Endometrium (tissue), 2 donors: ENCODE measurements at regions not wholly inside any gene's neighbourhood (a gene's known extent, or its start where the extent isn't known, plus 50 kb on each side); places are given as distances from the start of the nearest gene placed in this dataset.
"Not testable (repeated sequence)": the region's sequence is repeated elsewhere in the genome, so short reads cannot be mapped to it uniquely, and the experiment has no call there.

Experiments used
- FAIRE-seq: peaks from 2 replicates; lab custom pipeline; 2012; peaks lifted over from hg19 to GRCh38; lab: Jason Lieb, UNC
- donor health status: control.
- donor health status: control.

DNA sequence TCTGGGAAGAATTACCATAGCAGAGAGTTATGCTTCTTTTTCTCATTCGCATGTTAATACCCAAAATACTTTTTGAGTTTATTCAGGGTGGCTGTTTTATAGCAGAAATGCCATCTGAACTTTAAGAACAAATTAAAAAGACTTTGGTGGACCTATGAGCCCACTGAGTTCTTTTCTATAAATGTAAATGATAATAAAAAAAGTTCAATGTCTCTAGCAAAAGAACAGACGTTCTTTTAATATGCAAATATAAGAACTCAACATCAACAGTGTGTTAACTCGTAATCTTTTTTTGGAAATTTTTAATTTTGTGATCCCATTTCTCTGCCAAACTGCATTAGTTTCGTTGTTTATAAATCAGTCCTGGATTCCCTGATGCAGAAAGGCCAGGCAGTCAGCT lies 1283.0 kb upstream of the NUDT12 start:
- no peak for FAIRE-seq

DNA sequence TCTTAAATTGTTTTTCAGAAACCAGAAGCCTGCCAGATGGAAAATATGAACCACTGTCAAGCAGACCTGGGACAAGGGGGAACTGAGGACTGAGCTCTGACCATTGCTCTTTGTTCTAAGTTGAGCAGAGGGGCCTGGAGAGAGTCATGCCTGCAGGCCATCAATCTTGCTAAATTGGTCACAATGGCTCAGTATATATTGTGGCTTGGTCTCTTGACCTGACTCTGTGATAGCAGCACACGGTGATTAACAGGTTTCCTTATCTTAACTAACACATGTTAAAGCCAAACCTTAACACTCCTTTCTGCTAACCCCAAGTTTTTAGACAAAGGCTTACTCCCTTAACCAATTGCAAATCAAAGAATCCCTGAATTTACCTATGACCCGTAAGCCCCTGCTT lies 1281.2 kb upstream of the NUDT12 start:
- no peak for FAIRE-seq

DNA sequence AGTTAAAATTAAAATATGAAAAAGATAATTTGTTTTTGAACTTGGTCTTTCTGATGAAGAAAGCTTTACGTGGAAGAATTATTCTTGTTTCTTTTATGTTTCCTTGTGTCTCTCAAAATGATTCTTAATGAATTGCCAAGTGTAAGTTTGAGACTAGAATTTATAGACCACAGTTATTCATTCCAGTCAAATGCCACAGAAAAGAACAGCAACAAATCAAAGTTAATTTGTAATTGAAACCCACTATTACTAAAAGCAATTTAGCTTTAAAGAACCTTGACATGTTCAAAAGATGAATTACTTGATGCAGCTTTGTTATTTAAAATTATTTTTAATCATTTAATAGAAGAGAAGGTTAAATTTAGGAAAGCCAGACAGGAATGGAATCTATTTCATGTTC lies 1277.7 kb upstream of the NUDT12 start:
- FAIRE-seq, result no peak

DNA sequence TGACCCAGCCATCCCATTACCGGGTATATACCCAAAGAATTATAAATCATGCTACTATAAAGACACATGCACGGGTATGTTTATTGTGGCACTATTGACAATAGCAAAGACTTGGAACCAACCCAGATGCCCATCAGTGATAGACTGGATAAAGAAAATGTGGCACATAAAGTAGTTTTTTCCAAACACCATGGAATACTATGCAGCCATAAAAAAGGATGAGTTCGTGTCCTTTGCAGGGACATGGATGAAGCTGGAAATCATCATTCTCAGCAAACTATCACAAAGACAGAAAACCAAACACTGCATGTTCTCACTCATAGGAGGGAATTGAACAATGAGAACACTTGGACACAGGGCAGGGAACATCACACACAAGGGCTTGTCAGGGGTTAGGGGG lies 1268.9 kb upstream of the NUDT12 start:
- FAIRE-seq, result not testable (repeated sequence)

DNA sequence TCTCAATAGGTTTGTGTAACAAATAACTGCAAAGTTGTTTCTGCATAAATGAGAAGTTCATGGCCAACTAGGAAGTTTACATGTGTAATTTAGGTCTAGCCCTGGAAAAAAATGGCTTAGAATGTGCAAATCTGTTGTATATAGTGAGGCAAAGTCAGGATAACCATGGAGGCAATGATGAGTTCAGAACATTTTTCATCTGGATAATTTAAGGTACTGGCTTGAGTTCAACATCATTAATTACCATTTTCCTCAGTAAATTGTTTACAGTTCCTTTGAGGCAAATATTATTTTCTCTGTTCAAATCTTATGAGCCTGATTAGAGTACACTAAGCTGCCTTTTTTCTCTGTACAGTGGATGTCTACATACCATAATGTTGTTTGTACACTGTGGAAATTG lies 1259.0 kb upstream of the NUDT12 start:
- FAIRE-seq, result peak; percentile 4

DNA sequence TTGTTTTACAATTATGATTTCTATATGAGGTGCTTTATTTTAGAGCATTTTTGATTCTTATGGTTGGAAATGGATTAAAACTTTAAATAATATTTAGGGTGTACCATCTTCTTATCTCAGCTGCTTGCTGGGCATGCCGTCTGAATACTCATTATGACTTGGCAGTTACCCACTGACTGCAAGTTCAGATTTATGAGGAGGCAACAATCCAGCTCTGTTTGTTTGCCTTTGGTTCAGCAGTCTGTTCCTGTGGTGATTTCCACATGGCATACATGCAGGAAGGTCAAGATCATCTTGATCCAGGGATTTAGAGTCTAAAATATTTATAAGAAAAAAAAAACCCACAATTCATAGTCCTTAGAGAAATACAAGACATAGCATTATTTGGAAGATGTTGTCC lies 1254.5 kb upstream of the NUDT12 start:
- no peak for FAIRE-seq

DNA sequence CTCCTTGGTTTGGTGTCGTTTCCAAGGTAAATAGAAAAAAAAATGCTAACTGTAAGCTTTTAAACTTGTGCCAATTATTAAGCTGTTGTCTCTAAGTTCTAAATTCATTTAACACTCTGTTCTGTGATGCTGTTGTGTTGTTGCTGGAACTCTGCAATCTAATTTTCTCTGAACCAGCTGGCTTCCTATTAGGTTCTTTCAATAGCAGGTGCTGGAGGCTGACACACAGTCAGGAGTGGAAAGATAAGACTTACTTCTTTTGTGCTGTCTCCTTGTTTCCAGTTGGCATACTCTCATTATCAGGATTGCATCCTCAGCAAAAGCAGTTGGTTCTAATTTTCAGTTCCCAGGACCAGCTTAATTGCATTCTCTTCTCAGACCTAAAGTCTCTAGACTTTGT lies 1252.6 kb upstream of the NUDT12 start:
- FAIRE-seq, result no peak

DNA sequence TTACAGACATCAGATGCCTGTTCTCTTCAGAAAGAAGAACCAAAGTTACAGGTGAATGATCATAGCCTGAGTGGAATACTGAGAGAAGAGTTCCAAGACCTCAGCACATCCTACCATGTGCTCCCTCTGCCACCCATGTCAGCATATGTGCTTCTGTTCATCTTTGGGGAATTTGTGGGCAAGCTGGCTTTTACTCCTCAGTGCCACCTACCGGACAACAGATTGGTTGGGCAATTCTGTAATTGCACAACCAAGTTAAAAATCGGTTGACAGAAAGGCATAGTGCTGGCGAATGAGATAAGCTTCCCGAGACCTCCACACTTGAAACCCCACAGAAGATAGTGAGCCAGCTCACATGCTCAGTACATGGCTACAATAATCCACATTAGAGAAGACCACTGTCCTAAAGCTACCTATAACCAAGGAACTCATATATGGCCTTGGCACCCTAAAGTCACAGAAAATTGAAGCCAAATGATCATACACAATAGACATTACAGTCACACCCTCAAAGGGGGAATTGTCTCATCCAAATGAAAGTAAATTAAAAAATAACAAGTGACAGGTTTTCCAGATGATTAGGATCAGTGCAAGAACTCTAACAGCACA lies 1238.0 kb upstream of the NUDT12 start:
- no peak for FAIRE-seq

DNA sequence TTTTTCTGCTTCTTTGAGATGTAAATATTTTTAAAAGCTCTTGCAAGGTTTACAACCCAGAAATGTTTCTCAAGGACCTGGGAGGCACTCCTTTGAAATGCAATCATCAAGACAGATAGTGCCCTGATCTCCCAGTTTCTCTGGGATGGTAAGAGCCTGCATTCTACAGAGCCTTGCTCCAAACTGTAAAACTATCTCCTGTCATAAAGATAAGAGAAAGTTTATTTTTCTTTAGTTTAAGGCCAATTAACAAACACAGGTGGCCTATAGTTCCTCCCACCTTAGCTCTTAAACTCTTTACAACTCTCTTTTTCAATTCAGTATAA lies 1231.1 kb upstream of the NUDT12 start:
- peak; percentile 53 for FAIRE-seq

DNA sequence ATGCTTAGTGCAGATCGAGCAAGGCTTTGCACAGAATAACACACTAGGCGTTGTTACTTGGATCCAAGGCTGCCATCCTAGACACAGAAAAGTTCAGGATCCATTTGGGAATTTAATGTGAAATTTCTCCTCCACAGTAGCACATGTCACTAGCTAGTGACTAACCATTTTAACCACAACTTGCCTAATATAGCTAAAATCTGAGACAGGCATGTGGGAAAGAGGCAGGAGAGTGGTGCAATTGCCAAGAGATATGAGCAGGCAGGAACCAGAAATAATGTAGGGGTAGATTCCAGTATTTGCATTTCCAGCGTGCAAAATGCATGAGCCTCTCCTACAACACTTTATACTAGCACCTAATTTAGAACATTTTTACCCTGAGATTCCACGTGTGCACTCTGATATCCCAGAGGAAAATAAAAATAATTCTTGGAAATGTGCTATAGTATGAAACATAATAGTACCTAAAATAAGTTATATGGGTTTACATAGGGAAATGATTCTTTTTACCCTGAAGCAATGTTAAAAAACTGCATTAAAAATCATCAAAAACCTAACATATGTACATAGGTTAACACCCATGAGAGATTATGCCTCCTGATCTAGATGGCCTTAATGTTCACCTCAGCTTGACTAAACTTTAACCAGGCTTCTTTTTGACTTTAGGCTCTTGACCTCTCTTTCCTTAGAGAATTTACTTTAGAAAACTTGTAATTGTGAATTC lies 1230.6 kb upstream of the NUDT12 start:
- no peak for FAIRE-seq

DNA sequence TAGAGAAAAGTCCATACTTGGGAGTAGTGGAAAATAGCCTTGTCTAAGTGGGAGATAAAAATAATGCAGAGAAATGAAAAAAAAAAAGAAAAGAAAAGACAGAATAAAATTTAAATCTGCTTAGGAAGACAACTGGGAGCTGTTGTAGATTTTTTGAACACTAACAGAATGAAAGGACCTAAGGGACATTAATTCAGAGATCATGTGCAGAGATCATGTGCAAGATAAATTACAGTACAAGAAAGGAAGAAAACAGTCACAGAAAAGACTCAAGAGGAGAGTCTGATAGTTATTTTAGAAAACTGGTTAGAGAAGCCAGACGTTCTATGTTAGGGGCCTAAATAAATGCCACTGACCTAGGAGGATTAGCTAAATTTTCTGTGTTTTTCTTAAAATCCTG lies 1226.8 kb upstream of the NUDT12 start:
- FAIRE-seq, result no peak

DNA sequence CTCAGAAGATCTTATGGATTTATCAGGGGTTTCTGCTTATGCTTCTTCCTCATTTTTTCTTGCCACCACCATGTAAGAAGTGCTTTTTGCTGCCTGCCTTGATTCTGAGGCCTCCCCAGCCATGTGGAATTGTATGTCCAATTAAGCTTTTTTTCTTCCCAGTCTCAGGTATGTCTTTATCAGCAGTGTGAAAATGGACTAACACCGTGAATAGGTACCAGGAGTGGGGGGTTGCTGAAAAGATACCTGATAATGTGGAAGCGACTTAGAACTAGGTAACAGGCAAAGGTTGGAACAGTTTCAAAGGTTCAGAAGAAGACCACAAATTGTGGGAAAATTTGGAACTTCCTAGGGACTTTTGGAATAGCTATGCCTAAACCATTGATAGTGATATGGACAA lies 1222.5 kb upstream of the NUDT12 start:
- no peak for FAIRE-seq

DNA sequence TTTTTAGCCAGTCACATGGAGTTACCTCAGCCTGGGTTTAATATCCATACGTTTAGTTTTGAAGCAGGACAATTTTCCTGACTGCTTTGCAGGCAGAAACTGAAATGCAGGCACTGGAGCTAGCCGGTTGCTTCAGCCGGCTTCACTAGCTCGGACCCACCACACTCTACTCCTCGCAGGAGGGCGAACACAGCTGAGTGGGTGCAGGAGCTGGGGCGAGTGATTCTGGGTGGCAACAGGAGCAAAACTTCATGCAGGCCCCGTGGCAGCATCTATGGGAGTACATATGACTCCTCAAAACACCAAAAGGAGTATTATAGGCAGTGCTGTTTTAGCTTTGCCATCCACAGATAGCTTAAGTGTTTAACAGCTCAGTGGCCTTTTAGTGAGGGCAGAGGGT lies 1211.8 kb upstream of the NUDT12 start:
- no peak for FAIRE-seq

DNA sequence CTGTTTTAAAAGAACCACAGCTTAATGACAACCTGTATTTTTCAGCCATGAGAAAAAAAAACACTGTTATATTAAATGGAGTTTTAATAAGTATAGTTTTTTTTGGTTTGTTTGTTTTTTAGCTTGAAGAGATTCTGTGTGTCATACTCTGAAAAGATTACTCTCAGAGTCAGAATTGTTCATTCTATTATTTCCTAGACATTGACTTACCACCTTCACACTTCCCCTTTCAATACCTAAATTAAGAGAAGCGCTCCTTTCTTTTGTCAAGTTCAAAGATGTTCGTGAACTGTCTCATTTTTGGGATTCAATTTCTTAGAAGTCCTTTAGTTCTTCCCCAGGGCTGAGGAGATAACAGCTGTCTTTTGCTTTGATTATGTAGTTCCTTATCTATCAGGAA lies 1201.6 kb upstream of the NUDT12 start:
- no peak for FAIRE-seq

DNA sequence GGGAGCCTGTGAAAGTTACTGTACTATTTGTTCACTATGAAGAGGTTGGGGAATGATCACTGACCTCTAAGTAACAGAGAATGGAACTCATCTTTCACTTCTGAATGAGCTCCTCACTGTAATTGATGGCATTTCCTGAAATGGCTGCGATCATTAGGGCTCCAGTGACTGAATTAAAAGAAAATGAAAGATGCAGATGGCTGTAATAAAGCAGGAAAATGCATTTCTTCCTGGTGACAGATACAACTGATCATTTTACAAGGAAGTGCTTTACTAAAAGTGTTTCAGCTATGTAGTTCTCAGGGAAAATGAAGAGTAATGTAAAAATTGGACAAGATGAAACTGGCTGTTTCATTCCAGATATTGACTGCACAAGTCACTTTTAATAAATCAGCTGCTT lies 1200.6 kb upstream of the NUDT12 start:
- FAIRE-seq, result no peak

DNA sequence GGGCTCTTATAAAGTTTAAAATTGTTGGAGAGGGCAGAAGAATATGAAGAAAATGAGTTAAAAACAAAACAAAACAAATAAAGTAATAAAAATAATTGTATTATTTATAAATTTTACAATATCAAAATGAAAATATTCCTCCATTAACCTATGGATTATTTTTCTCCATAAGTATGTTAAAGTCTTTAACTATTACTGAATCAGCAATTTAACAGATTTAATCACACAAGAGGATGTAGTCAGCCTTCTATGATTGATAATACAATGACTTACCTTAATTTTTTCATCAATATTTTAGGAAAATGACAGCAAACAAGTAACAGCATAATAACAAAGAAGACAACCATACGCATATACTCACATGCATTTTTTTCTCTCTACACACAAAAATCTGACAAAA lies 1195.3 kb upstream of the NUDT12 start:
- FAIRE-seq, result peak; percentile 29

DNA sequence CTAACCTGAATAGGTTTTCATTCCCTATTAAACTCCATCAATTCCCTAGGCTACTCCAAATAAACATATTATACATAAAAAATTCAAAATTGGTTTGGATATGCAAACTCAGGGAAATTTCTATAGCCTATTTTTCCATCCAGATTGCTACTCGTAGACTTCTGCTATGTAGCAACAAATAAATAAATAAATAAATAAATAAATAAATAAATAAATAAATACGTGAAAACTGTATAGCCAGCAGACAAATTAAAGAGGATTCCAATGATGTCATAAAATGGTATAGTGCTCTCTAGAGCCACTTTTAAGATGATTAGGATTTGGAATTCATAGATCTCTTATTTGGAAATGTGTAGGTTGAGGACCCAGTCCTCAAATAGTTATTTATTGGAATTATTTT lies 1193.2 kb upstream of the NUDT12 start:
- FAIRE-seq, result no peak

DNA sequence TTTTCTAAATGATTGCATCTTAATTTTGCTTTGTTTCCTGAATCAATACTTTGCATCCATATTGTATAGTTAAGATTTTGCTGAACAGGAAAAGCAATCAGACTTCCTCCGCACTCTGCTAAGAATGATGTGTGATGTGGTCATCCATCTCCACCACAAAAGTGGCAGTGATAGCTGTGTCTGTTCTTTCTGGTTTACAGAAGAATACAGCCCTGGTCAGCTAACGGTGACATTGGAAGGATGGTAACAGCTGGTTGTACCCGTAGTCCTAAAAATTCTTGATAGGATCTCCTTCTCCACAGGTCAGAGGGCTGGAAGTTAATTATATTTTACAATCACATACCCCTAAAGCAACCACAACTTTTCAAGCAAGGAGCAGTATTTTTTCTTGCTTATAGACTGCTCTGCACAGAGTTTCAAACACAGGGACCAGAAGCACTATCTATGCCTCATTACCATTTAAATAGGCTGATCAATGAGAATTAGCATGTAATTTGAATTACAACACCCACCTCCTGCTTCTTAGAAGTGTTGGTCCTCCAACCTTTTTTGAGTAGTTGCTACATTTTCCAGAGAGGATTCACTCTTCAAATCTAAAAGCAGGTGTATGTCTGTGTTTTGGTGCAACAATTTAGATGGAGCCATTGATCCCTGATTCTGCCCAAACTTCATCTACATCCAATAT lies 1191.9 kb upstream of the NUDT12 start:
- FAIRE-seq, result no peak

DNA sequence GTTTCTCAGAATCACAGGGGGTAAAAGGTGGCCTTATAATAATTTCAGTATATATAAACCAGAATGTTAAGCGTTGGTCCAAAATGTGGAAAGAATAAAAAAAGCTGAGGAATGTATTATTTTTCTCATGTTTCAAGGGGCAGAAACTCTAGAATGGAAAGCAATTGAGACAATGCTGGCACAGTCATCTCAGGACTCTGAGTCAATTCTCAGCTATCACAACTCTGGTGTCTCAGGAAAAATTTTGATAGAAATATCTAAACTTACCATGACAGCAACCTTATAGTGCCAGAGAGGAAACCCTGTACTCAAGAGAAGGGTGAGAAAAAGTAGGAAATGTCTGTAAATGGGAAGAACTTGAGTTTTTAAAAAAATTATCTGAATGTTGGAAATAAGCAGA lies 1189.4 kb upstream of the NUDT12 start:
- no peak for FAIRE-seq

DNA sequence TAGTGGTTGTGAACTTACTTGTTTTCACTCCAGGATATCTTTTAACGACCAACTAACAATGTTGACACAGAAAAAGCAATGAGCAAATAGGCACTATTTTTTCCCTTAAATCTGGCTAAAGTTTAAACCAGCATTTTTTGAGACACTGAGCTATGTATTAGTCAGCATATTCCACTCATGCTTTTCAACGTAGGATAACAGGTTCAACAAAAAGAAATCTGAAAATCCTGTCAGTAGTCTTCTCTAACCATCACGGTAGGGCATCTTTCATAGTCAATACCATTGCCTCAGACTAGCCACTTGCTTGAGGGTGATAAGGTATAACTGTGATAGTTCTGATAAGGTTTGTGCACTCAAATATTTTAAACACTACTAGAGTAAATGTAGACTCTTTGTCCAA lies 1177.3 kb upstream of the NUDT12 start:
- no peak for FAIRE-seq

DNA sequence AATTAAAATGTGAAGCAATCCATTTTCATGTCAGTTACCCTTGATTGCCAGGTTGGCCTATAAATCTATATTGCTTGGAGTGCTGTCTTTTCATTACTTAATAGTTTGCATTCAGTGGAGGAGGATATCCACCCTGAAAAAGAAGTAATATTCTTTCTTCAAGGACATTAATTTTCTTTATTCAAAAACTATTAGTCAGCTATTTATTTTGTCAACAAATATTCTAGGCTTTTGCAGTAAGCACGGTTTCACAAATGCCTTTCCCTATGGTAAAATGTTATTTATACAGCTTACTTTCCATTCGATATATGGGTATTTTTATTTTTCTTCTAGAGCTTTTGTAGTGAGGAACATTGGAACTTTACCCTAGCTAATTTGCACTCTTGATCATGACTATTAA lies 1176.9 kb upstream of the NUDT12 start:
- no peak for FAIRE-seq

DNA sequence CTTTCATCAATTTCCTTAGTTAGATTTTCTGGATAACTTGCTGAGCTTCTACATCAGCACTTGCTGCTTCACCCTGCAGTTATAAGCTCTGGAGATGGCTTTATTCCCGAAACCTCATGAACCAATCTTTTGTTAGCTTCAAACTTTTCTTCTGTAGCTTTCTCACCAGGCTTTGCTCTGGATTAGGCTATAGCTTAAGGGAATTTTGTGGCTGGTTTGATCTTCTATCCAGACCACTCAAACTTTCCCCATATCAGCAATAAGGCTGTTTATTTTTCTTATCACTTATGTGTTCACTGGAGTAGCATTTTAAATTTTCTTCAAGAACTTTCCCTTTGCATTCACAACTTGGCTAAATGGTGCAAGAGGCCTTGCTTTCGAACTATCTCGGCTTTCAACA lies 1173.5 kb upstream of the NUDT12 start:
- FAIRE-seq, result no peak

DNA sequence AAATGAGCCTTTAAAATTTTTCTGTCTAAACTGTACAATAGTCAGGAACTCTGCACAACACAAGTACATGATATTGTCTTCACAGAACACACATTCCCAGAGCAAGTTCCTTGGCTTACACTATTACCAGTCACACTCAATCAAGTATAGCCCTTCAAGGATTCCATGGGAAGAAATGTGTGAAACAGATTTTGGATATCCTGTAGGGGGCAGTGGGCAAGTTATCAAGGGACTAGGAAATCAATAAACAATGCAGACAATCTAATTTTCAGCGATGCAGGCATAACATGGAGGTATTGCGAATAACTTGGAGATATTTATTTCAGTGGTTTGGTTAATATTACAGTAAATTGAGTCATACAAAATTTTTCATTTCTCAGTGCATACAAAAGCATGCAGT lies 1171.5 kb upstream of the NUDT12 start:
- no peak for FAIRE-seq

DNA sequence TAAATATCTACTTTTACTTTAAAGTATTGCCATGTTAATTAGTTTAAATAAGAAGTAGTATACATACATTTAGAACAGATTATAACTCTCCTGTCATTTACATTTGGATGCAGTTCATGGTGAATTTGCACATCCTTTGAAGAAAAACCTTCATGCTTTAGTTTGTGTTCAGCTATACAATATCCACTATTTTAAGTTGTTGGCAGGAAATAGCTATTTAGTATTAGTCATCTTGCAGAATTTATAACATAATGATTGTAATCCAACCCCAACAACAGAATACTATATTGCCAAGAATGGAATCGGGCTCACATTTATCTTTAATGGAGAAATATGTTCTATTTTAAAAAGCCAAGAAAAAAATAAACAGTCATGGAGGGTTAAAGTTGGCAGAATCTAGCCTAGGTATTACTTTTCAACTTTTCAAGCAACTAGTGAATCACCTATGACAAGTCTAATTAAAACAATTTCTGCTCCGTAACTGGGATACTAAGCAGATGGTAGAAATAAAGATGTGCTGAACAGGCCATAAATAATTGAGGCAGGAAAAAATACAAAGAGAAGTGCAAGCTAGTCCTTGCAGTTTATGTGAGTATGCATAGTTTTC lies 1170.6 kb upstream of the NUDT12 start:
- no peak for FAIRE-seq
